H1 (cell line): ENCODE measurements at regions not wholly inside any gene's neighbourhood (a gene's known extent, or its start where the extent isn't known, plus 50 kb on each side); places are given as distances from the start of the nearest gene placed in this dataset.

Experiments used
- CTCF ChIA-PET: fragments of 300-600 bp; sonication (Branson Sonifier 250); formaldehyde crosslinking; loops from one replicate; lab custom pipeline; 2021; ENCODE audit not compliant: partially characterized antibody; lab: Charles Lee
- POLR2A ChIA-PET: fragments of 300-600 bp; sonication (Branson Sonifier 250); formaldehyde crosslinking; loops from one replicate; lab custom pipeline; 2021; ENCODE audit warnings: inconsistent platforms; ENCODE audit not compliant: partially characterized antibody; lab: Charles Lee
- DNase-seq, 2 experiments: peaks; one replicate each; pipeline versions ENCODE4 v3.0.0 to v3.0.0-alpha.2; 2010 to 2022; ENCODE audit warnings: low spot score in 2 of 2, low read depth in 1 of 2, mixed read lengths in 1 of 2
- FAIRE-seq: peaks from 2 replicates; lab custom pipeline; 2011; peaks lifted over from hg19 to GRCh38; lab: Jason Lieb, UNC
- H2AFZ ChIP-seq: 2 replicates; pipeline ENCODE4 v1.8.1; 2012; ENCODE audit warnings: low read length, inconsistent platforms
- H2AK5ac ChIP-seq: 2 replicates; pipeline ENCODE4 v1.6.1; 2013; ENCODE audit warnings: low read depth, low read length
- H2BK120ac ChIP-seq: replicated peaks from 2 replicates; pipeline ENCODE3; 2013; ENCODE audit warnings: low read depth, low read length, inconsistent platforms
- H2BK12ac ChIP-seq: 2 replicates; pipeline ENCODE4 v1.6.1; 2013; ENCODE audit warnings: low read depth, low read length
- H2BK15ac ChIP-seq: 2 replicates; pipeline ENCODE4 v1.6.1; 2013; ENCODE audit warnings: low read length
- H2BK20ac ChIP-seq: 2 replicates; pipeline ENCODE4 v1.6.1; 2013; ENCODE audit warnings: low read length
- H2BK5ac ChIP-seq: 2 replicates; pipeline ENCODE4 v1.6.1; 2013; ENCODE audit warnings: low read depth, low read length
- H3K14ac ChIP-seq: 2 replicates; pipeline ENCODE4 v1.6.1; 2013; ENCODE audit warnings: inconsistent platforms; ENCODE audit not compliant: insufficient read length
- H3K18ac ChIP-seq: 2 replicates; pipeline ENCODE4 v1.6.1; 2013; ENCODE audit warnings: low read length; ENCODE audit errors: extremely low read depth
- H3K23ac ChIP-seq: 2 replicates; pipeline ENCODE4 v1.6.1; 2013; ENCODE audit warnings: inconsistent platforms; ENCODE audit not compliant: insufficient read length
- H3K23me2 ChIP-seq: 2 replicates; pipeline ENCODE4 v1.6.1; 2013; ENCODE audit warnings: low read depth, low read length
- H3K27ac ChIP-seq: 2 replicates; pipeline ENCODE4 v1.6.1; 2011; ENCODE audit warnings: low read depth, low read length, inconsistent platforms
- H3K27me3 ChIP-seq, 4 experiments: replicated peaks in 1 of 4; 1 replicate in 1 of 4; 2 replicates in 3 of 4; pipeline versions ENCODE4 v1.6.1 to v1.8.1; 2011 to 2013; ENCODE audit warnings: low read length in 3 of 4, mild to moderate bottlenecking in 3 of 4, inconsistent platforms in 2 of 4, mixed read lengths in 2 of 4, moderate library complexity in 1 of 4; ENCODE audit not compliant: control insufficient read depth in 3 of 4, insufficient read depth in 3 of 4; ENCODE audit errors: extremely low read depth in 1 of 4
- H3K36me3 ChIP-seq, 4 experiments: 2 replicates each; pipeline versions ENCODE4 v1.6.1 to v1.8.1; 2011 to 2013; ENCODE audit warnings: mild to moderate bottlenecking in 4 of 4, low read length in 3 of 4, moderate library complexity in 2 of 4, control low read depth in 1 of 4, inconsistent platforms in 1 of 4; ENCODE audit not compliant: insufficient read depth in 4 of 4, control insufficient read depth in 2 of 4
- H3K4ac ChIP-seq: replicated peaks from 2 replicates; pipeline ENCODE3; 2013; ENCODE audit warnings: low read length, low read depth, mixed read lengths, inconsistent platforms; ENCODE audit not compliant: insufficient read length
- H3K4me1 ChIP-seq, 4 experiments: replicated peaks in 1 of 4; 1 replicate in 1 of 4; 2 replicates in 3 of 4; pipeline versions ENCODE4 v1.6.1 to v1.8.1; 2011 to 2013; ENCODE audit warnings: low read length in 3 of 4, inconsistent platforms in 2 of 4, mixed read lengths in 1 of 4; ENCODE audit not compliant: insufficient read depth in 4 of 4, control insufficient read depth in 3 of 4
- H3K4me2 ChIP-seq, 2 experiments: 2 replicates each; pipeline versions ENCODE4 v1.6.1 to v1.8.1; 2011 to 2013; ENCODE audit warnings: low read depth in 2 of 2, low read length in 2 of 2, control low read depth in 1 of 2, inconsistent platforms in 1 of 2, mild to moderate bottlenecking in 1 of 2; ENCODE audit not compliant: insufficient read depth in 1 of 2
- H3K4me3 ChIP-seq, 4 experiments: fragments of 200-600, 300-600 bp in 1 of 4; sonication (generic), shearing (Covaris generic), sonication (Bioruptor Twin) in 1 of 4; 2 replicates each; pipeline versions ENCODE4 v1.5.1 to v1.8.1; 2011 to 2016; ENCODE audit warnings: low read length in 4 of 4, low read depth in 3 of 4, control low read depth in 2 of 4, inconsistent platforms in 2 of 4, mild to moderate bottlenecking in 2 of 4, mixed read lengths in 1 of 4, moderate library complexity in 1 of 4; ENCODE audit not compliant: insufficient read depth in 2 of 4; ENCODE audit errors: extremely low read depth in 1 of 4
- H3K56ac ChIP-seq: replicated peaks from 2 replicates; pipeline ENCODE3; 2013; ENCODE audit warnings: low read depth, mild to moderate bottlenecking, mixed read lengths, low read length, inconsistent platforms; ENCODE audit not compliant: insufficient read length
- H3K79me1 ChIP-seq: 2 replicates; pipeline ENCODE4 v1.6.1; 2013; ENCODE audit warnings: low read depth, low read length, control low read depth
- H3K79me2 ChIP-seq, 2 experiments: 2 replicates each; pipeline versions ENCODE4 v1.6.1 to v1.8.1; 2012 to 2013; ENCODE audit warnings: low read length in 2 of 2, mild to moderate bottlenecking in 2 of 2, inconsistent platforms in 1 of 2; ENCODE audit not compliant: insufficient read depth in 2 of 2, control insufficient read depth in 1 of 2
- H3K9ac ChIP-seq, 4 experiments: replicated peaks in 1 of 4; 1 replicate in 1 of 4; 2 replicates in 3 of 4; pipeline versions ENCODE4 v1.6.1 to v1.8.1; 2011 to 2013; ENCODE audit warnings: low read depth in 3 of 4, low read length in 3 of 4, control low read depth in 2 of 4, mild to moderate bottlenecking in 2 of 4, moderate library complexity in 2 of 4, inconsistent platforms in 1 of 4; ENCODE audit errors: extremely low read depth in 1 of 4
- H3K9me3 ChIP-seq, 2 experiments: 2 replicates each; pipeline versions ENCODE4 v1.6.1 to v1.8.1; 2012 to 2013; ENCODE audit warnings: mild to moderate bottlenecking in 2 of 2, moderate library complexity in 2 of 2, control low read depth in 1 of 2, inconsistent platforms in 1 of 2, low read depth in 1 of 2, low read length in 1 of 2, mixed read lengths in 1 of 2; ENCODE audit not compliant: insufficient read depth in 2 of 2
- H4K20me1 ChIP-seq, 2 experiments: replicated peaks in 1 of 2; 2 replicates each; pipeline versions ENCODE3 to v1.8.1; 2011 to 2013; ENCODE audit warnings: inconsistent platforms in 2 of 2, low read length in 2 of 2, mild to moderate bottlenecking in 1 of 2; ENCODE audit not compliant: insufficient read depth in 2 of 2, control insufficient read depth in 1 of 2
- H4K5ac ChIP-seq: 2 replicates; pipeline ENCODE4 v1.6.1; 2013; ENCODE audit warnings: low read length, low read depth, mixed read lengths, inconsistent platforms; ENCODE audit not compliant: insufficient read length
- H4K8ac ChIP-seq: 2 replicates; pipeline ENCODE4 v1.8.0; 2013; ENCODE audit warnings: mild to moderate bottlenecking, moderate library complexity, low read length, inconsistent platforms; ENCODE audit not compliant: insufficient read depth; ENCODE audit errors: extremely low read depth
- H4K91ac ChIP-seq: replicated peaks from 2 replicates; pipeline ENCODE3; 2013; ENCODE audit warnings: low read length, mixed read lengths, inconsistent platforms; ENCODE audit not compliant: insufficient read length
- ATF2 ChIP-seq: IDR thresholded peaks from 2 replicates; pipeline ENCODE4 v1.6.1; 2012; ENCODE audit warnings: low read length, inconsistent platforms
- CEBPB ChIP-seq: IDR thresholded peaks from 2 replicates; pipeline ENCODE4 v1.6.1; 2012; ENCODE audit warnings: low read depth, low read length
- CTCF ChIP-seq, 3 experiments: IDR thresholded peaks; 1 replicate in 2 of 3; 2 replicates in 1 of 3; pipeline versions ENCODE4 v1.5.1 to v1.6.1; 2011; ENCODE audit warnings: low read length in 3 of 3, mild to moderate bottlenecking in 3 of 3, inconsistent platforms in 2 of 3, low read depth in 1 of 3, moderate library complexity in 1 of 3; ENCODE audit not compliant: insufficient read depth in 1 of 3; ENCODE audit errors: control extremely low read depth in 1 of 3
- EGR1 ChIP-seq: IDR thresholded peaks from 2 replicates; pipeline ENCODE4 v1.6.1; 2011; ENCODE audit warnings: low read depth, low read length, borderline replicate concordance
- MAX ChIP-seq: IDR thresholded peaks from 2 replicates; pipeline ENCODE4 v1.6.1; 2012; ENCODE audit warnings: inconsistent platforms
- NANOG ChIP-seq: IDR thresholded peaks from 2 replicates; pipeline ENCODE4 v1.6.1; 2011; ENCODE audit warnings: low read length, low read depth, mild to moderate bottlenecking, inconsistent platforms; ENCODE audit not compliant: insufficient read depth, poor library complexity, severe bottlenecking
- RBBP5 ChIP-seq: IDR thresholded peaks from 2 replicates; pipeline ENCODE4 v1.7.1; 2012; ENCODE audit warnings: low read depth, mild to moderate bottlenecking, inconsistent platforms, low read length, moderate library complexity, borderline replicate concordance
- RXRA ChIP-seq: IDR thresholded peaks from 2 replicates; pipeline ENCODE4 v1.6.1; 2011; ENCODE audit warnings: low read depth, mild to moderate bottlenecking, low read length, moderate library complexity; ENCODE audit not compliant: insufficient read depth
- SIRT6 ChIP-seq: IDR thresholded peaks from one replicate; pipeline ENCODE4 v1.7.1; 2012; ENCODE audit warnings: low read length, inconsistent platforms
- ZNF274 ChIP-seq: IDR thresholded peaks from 2 replicates; pipeline ENCODE4 v1.7.0; 2012; ENCODE audit warnings: low read length, borderline replicate concordance; ENCODE audit errors: extremely low read depth
- WGBS, 2 experiments: shearing (Covaris generic) in 1 of 2; methylation state at CpG; one replicate each; pipeline versions ENCODE4 v1.1.6 to v1.1.7; 2013 to 2015; ENCODE audit warnings: low lambda C conversion rate in 2 of 2, mixed read lengths in 2 of 2, inconsistent platforms in 1 of 2, low coverage in 1 of 2, missing lambda C conversion rate in 1 of 2; ENCODE audit not compliant: insufficient replicate concordance in 2 of 2, insufficient coverage in 1 of 2, insufficient read length in 1 of 2; ENCODE audit errors: extremely low coverage in 1 of 2, missing lambda C conversion rate in 1 of 2; 5-methylcytosine and 5-hydroxymethylcytosine counted together

GRCh38 chr9:19683715-19684114, 105.1 kb downstream of the SLC24A2 start:
- H3K79me1 ChIP-seq = peaks cover 2% of the 10 kb centered on the region; the same call in 1 of the 2 replicates
- H4K91ac ChIP-seq = no peak overlapping the region
- no peaks in the 10 kb centered on the region for H3K79me2 ChIP-seq
- H2AFZ ChIP-seq = no peak overlapping the region
- no peak overlapping the region for H3K4me3 ChIP-seq
- no peak for TF ChIP-seq RXRA
- TF ChIP-seq RBBP5 = no peak
- TF ChIP-seq ATF2 = no peak
- TF ChIP-seq EGR1 = no peak
- no peak for TF ChIP-seq CTCF (IDR thresholded peaks at IDR 0.05; ENCODE audit: control extremely low read depth in 1 of 3, insufficient read depth in 1 of 3, low read depth in 1 of 3, low read length in 3 of 3)
- TF ChIP-seq NANOG = no peak
- no peak for TF ChIP-seq CEBPB
- no peak for TF ChIP-seq SIRT6
- TF ChIP-seq MAX = no peak
- TF ChIP-seq ZNF274 = no peak
- no peak overlapping the region for H2BK20ac ChIP-seq
- no peak overlapping the region for H2BK12ac ChIP-seq
- no peak overlapping the region for H3K23ac ChIP-seq
- no peak overlapping the region for H4K8ac ChIP-seq
- no peak overlapping the region for H3K14ac ChIP-seq
- no peak overlapping the region for H3K18ac ChIP-seq
- no peak overlapping the region for H3K4ac ChIP-seq
- FAIRE-seq (no peak), DNase-seq (no peak)
- no peak overlapping the region for H2BK120ac ChIP-seq
- WGBS, 2 experiments = 56% methylated on average over 2 of the region's 2 CpGs; no CpG with 5 or more reads in 1 of the 2 experiments
- peaks cover 7 to 10% of the 10 kb centered on the region in 2 experiments; a peak in 1 of 4 replicates for H3K9me3 ChIP-seq
- H3K4me1 ChIP-seq = peaks cover 0 to 5% (median 1%) of the 10 kb centered on the region in 4 experiments; a peak in 2 of 7 replicates
- H3K9ac ChIP-seq = no peak overlapping the region
- no peak overlapping the region for H3K4me2 ChIP-seq
- no peaks in the 10 kb centered on the region for H3K36me3 ChIP-seq
- no peak overlapping the region for H2BK15ac ChIP-seq
- no peak overlapping the region for H3K27ac ChIP-seq
- H3K56ac ChIP-seq = no peak overlapping the region
- no peak overlapping the region for H2AK5ac ChIP-seq
- CTCF ChIA-PET = no interaction called here
- H3K23me2 ChIP-seq = no peaks in the 10 kb centered on the region
- H2BK5ac ChIP-seq = no peak overlapping the region
- POLR2A ChIA-PET = no interaction called here
- no peak overlapping the region for H4K5ac ChIP-seq
- H4K20me1 ChIP-seq = no peaks in the 10 kb centered on the region
- H3K27me3 ChIP-seq = no peaks in the 10 kb centered on the region
